GM18951 (cell line): ENCODE measurements at regions not wholly inside any gene's neighbourhood (a gene's known extent, or its start where the extent isn't known, plus 50 kb on each side); places are given as distances from the start of the nearest gene placed in this dataset.
"Not testable (repeated sequence)": the region's sequence is repeated elsewhere in the genome, so short reads cannot be mapped to it uniquely, and the experiment has no call there.

Experiments
- POLR2A ChIP-seq: IDR thresholded peaks from 4 replicates; pipeline ENCODE4 v1.6.1; 2011; ENCODE audit warnings: mild to moderate bottlenecking; ENCODE audit not compliant: insufficient read length, insufficient read depth; ENCODE audit errors: extremely low read depth
- in situ Hi-C: fragments of 300-500 bp; cut with MboI; formaldehyde crosslinking; loops from one replicate; pipeline ENCODE4 v1.12.0; 2022; ENCODE audit warnings: low sequenced_read_pairs, mixed read lengths, inconsistent platforms; ENCODE audit not compliant: unreplicated experiment

DNA sequence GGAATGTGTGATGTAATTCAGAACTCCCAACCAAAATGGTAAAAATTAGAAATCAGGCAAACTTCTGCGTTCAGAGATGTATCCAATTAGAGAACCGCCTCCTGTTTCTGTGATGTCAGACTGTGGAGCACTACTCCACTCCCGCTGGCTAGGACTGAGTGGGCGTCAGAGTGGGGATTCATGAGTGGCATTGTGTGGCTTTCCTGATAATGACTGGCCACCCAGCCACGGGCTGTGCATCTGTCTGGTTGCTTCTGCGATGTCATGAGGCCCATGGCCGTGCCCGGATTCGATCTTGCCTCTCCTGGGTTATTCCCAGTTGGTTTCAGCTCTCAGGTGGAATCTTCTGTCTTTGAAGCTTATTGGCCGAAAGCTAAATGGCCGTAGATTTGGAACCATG is 87.1 kb upstream of the KCNA1 start:
- in situ Hi-C loops: no loop called here
- no peak for TF ChIP-seq POLR2A

DNA sequence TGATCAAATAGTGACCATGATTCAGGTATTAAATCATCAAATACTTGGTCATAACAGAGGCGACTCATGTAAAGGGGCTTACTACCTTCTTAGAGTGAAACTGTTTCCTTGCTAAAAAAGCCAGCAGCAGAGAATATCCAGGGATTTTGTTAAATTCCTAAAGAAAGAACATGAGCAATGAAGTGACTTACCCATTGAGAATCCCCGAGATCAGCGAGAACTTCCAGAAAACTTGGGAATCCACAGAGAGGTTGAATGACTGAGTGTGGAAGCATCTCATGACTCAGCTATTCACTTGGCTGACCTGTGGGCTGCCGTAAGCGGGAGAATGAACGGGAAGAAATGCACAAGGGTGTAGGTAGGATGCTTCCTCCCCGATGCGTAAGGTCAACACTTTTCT is 85.3 kb upstream of the KCNA1 start:
- in situ Hi-C loops: no loop called here

DNA sequence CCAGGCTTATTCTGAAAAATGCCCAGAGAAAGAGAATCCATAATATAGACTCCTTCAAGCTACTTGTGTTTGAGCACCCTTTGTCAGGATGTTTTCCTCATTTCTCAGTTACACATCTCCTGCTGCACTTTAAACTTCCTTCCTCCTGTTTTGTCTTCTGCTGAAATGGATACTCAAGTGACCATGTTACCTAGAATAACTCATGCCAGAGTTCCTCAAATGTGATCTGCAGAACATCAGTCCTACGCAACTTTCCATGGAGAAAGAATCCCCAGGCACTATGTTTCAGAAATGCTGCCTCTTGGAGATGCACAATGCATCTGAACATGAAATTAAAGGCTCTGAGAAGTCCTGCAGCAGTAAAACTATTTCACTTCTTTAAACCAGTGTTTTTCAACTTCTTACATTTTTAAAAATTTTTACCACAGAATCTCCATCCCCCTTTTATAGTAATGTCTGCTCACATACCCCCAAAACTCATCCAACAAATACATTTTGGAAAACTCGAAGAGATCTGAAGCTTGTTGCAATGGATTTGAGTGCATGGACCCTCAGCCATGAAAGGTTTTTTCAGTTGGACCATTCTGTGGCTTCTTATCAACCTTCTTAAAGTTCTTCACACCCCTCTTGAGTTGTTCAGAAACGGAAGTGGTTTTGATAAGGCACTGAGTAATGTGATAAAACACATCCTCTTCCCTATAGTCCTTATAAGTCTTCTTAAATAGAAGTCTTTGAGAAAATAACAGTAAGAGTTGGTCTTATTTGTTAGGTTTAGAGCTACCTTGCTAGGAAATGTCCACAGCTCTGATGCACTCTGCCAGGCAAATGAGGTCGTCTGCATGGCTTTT is 84.5 kb upstream of the KCNA1 start:
- in situ Hi-C loops: no loop called here
- no peak for TF ChIP-seq POLR2A

More for the DNA sequence above, 85.3 kb upstream of the KCNA1 start:
- no peak for TF ChIP-seq POLR2A

DNA sequence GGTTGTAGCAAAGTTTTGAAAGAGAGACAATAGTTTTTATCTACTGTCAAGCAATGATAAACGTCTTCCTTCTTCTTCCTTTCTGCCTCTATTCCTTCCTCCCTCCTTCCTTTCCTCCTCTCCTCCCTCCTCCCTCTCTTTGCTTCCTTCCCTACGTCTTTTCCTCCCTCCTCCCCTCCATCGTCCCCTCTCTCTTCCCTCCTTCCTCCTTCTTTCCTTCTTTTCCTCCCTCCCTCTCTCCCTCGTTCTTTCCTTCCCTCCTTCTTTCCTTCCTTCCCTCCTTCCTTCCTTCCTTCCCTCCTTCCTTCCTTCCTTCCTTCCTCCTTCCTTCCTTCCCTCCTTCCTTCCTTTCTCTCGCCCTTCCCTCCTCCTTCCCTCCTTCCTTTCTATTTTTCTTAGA is 82.8 kb upstream of the KCNA1 start:
- no peak for TF ChIP-seq POLR2A
- in situ Hi-C loops: no loop called here

DNA sequence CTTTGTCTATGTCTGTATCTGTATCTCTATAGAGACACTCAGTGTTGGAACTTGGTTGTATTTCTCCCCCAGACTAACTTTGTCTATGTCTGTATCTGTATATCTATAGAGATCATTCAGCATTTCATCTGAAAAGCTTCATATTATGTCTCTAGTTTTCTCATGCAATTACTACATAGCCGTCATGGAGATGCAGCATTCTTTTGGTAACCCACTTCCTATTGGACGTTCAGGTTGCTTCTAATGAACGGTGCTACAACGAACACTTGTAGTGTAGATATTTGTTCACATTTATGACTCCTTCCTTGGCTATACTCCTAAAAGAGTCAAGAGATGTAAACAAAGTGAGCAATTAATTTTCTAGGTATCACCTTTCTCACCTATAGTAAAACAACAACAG is 81.5 kb upstream of the KCNA1 start:
- no peak for TF ChIP-seq POLR2A
- in situ Hi-C loops: no loop called here

DNA sequence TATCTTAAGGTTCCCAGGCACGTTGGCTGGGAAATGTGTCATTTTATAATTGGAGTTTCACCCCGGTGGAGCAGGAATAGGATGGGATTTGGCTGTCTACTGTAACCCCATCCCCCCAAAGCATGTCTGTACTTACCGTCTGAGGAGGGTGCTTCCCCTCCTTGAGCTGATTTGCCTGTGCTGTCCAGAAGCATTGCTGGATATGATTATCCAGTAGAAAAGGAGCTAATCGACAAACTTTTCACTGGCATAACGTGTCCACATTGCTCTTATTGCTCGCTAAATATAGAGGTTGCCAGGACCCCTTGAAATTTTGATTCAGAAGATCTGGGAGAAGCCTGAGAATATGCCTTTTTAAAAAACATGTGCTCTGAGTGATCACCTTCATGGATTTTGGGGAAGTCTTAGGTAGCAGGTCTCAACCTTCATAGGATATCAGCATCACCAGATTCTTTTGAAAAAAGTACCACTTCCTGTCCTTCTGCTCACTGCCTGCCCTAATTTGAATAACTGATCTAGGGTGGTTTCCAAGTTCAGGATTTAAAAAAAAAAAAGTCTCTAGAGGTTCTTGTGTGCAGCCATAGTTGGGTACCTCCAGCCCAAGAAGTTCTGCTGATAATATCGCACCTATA is 80.4 kb upstream of the KCNA1 start:
- no peak for TF ChIP-seq POLR2A
- in situ Hi-C loops: no loop called here

DNA sequence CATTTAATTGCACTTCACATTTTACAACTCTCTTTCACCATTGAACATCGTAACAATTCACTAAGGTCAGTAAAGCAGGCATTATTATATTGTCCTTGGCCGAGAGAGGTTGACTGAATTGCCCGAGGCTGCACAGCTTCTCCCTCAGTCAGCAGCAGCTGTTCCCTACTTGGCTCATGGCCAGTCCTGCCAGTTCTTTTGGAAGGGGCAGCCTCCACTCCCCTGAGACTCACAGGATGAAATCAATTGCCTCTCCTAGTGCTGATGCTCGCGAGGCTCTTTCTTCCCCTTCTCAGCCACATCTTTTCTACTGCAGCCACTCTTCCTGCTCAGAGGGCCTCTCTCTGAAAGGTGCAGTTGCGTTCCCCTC is 79.9 kb upstream of the KCNA1 start:
- TF ChIP-seq POLR2A: no peak
- in situ Hi-C loops: no loop called here

DNA sequence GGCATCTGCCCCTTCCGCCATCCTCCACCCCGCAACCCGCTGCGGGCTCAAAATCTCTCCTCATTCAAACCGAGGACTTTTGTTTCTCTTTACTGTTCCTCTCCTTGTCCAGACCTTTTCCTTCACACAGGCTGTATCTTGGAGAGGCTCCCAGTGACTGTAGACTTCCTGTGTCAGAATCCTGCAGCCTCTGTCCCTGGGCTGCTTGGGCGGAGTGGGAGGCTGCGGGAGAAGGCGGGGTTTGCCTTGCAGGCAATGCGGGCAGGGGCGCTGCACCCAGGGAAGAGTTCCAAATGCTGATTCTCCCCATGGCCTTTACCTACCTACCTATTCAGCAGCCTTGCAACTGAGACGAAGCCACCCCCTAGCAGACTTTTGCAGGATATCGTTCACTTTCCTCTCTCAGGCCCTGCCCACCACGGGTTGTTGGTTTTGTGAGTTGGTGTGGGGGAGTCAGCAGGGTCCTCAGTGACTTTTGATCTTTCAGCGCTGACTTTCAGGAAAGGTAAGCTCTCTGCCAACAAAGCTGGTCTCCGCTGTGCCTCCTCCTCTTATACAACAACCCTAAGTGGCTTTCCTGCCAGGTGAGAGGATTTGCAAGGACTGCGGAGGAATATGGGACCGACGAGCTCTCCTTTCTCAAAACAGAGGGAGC is 79.0 kb upstream of the KCNA1 start:
- TF ChIP-seq POLR2A: no peak
- in situ Hi-C loops: no loop called here

DNA sequence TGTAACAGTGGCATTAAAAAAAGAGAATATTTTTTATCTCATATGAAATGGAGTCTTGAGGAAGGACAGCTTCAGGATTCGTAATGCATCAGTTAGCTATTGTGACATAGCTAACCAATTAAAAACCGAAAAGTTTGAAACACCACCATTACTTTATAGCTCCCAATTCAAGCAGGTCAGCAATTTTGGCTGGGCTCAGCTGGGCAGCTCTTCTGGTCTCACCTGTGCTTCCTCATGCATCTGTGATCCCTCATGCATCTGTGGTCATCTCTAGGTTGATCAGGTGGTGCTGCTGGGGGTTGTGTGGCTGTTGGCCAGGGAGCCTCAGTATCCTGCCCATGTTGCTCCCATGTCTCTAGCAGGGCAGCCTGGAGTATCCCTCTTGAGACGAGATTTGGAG is 76.7 kb upstream of the KCNA1 start:
- TF ChIP-seq POLR2A: no peak
- in situ Hi-C loops: no loop called here

DNA sequence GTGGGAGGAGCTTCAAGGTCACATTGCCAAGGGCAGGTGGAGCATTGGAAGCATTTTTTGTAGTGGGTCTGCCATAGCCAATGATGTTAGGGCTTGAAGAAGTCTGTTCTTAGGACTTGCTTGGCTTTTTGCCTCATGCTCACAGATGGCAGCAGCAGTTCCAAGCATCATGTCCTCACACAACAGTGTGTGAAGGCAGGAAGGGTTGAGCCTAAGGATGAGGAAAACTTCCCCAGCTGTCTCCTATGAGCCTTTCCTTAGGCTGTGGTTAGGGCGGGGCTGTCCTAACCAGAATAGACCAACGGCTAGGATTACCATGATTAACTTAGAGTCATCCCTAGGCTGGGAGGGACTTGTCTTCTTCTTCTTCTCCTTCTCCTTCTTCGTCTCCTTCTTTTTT is 76.2 kb upstream of the KCNA1 start:
- in situ Hi-C loops: no loop called here

DNA sequence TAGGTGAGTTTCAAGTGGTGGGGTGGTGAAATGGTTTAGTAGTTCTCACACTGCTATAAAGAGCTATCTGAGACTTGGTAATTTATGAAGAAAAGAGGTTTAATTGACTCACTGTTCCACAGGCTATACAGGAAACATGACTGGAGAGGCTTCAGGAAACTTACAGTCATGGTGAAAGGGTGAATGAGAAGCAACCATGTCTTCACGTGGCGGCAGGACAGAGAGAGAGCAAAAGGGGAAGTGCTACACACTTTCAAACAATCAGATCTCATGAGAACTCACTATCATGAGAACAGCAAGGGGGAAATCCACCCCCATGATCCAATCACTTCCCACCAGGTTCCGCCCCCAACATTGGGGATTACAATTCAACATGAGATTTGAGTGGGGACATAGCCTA is 67.3 kb upstream of the KCNA1 start:
- in situ Hi-C loops: not testable (repeated sequence)

More for the DNA sequence above, 76.2 kb upstream of the KCNA1 start:
- TF ChIP-seq POLR2A: no peak

DNA sequence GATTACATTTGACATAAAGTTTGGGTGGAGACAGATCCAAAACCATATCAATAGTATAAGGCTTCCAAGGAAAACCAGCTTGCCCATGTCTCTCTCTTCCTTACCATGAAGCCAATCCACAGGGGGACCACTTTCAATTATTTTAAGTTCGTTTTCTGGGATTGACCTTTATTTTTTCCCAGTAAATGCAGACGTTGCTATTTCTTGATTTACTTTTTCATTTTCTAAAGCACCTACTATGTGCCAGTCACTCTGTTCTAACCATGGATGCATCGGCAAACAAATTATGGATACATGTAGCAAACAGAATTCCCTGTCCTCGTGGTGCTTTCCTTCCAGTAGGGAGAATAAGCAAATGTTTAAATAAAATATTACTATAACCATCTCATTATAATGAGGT is 65.8 kb upstream of the KCNA1 start:
- in situ Hi-C loops: no loop called here

DNA sequence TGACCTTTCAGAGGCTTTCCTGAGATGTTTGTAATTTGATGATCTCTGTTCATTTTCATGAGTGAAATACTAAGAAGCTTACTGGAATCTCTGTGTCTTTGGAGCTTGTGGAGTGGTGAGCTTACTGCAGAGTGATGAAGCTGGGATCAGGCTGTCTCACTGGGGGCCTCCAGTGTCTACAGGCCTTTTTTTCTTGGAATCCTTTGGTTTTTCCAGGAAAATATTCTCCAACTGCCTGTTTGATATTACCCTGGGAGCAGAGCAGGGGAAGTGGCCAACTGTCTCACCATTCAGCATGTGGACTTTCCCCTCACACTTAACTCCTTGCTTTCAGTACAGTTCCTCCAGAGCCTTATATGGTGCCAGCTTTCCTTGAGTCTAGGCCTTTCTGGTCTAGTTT is 62.0 kb upstream of the KCNA1 start:
- in situ Hi-C loops: no loop called here
- no peak for TF ChIP-seq POLR2A

More for the DNA sequence above, 65.8 kb upstream of the KCNA1 start:
- no peak for TF ChIP-seq POLR2A

DNA sequence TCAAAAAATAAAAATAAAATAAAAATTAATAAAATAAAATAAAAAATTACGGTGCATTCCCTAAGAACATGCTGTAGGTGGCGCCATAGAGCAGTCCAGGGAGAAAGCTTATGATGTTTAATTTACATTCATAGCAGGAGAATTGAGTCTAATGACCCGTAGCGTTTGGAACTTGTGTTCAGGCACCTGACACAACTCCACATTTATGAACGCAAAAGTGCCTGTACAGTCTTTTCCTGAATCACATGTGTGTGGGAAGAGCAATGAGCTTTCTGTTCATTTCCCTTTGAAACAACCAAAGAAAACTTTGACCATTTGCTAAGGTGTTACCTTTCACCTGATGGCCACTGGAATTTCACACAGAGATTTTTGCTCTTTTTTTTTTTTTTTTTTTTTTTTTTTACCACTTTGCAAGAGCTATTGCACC is 60.6 kb upstream of the KCNA1 start:
- in situ Hi-C loops: no loop called here

More for the DNA sequence above, 60.6 kb upstream of the KCNA1 start:
- no peak for TF ChIP-seq POLR2A
